ENCODE measurements at regions not wholly inside any gene's neighbourhood (a gene's known extent, or its start where the extent isn't known, plus 50 kb on each side); places are given as distances from the start of the nearest gene placed in this dataset.

- no peak for TF ChIP-seq PBX3 (IDR thresholded peaks at IDR 0.05; ENCODE audit: insufficient replicate concordance, low read depth, low read length)
- no peak for TF ChIP-seq LARP7 (IDR thresholded peaks at IDR 0.05)
- TF ChIP-seq EZH2 (IDR thresholded peaks at IDR 0.05; ENCODE audit: borderline replicate concordance, control insufficient read depth, low read depth, low read length) = no peak
- no peak for TF ChIP-seq PAX5 (IDR thresholded peaks at IDR 0.05; ENCODE audit: borderline replicate concordance, low read depth, low read length)
Observed at GRCh38 chr1:190602325-190602724, 124.7 kb upstream of the BRINP3 start.

Measured in GM12878 (cell line).